ENCODE measurements at regions not wholly inside any gene's neighbourhood (a gene's known extent, or its start where the extent isn't known, plus 50 kb on each side); places are given as distances from the start of the nearest gene placed in this dataset.

GRCh38 chr9:27870404-27870803 lies 297.1 kb upstream of the C9orf72 start:
- H3K27ac ChIP-seq, result no peak overlapping the region
- no peak for TF ChIP-seq ZFX (IDR thresholded peaks at IDR 0.05)
- TF ChIP-seq CTCF (conservative IDR thresholded peaks at IDR 0.05), result no peak

GRCh38 chr9:27880156-27880555 lies 306.9 kb upstream of the C9orf72 start:
- TF ChIP-seq ZFX (IDR thresholded peaks at IDR 0.05), result no peak
- TF ChIP-seq CTCF (conservative IDR thresholded peaks at IDR 0.05), result no peak
- H3K27ac ChIP-seq, result no peak overlapping the region

- TF ChIP-seq CTCF (conservative IDR thresholded peaks at IDR 0.05) (no peak), ZFX (IDR thresholded peaks at IDR 0.05) (no peak)
- no peak overlapping the region for H3K27ac ChIP-seq
Measured at GRCh38 chr9:27880635-27881034, 307.4 kb upstream of the C9orf72 start.

- no peak for TF ChIP-seq ZFX (IDR thresholded peaks at IDR 0.05)
- peak; percentile 92 for TF ChIP-seq CTCF (conservative IDR thresholded peaks at IDR 0.05)
- H3K27ac ChIP-seq, result no peak overlapping the region
Measured at GRCh38 chr9:27888661-27889295, 315.5 kb upstream of the C9orf72 start.

GRCh38 chr9:27924502-27924901 lies 351.2 kb upstream of the C9orf72 start:
- H3K27ac ChIP-seq, result no peak overlapping the region
- TF ChIP-seq ZFX (IDR thresholded peaks at IDR 0.05) (no peak), CTCF (conservative IDR thresholded peaks at IDR 0.05) (no peak)

- no peak for TF ChIP-seq CTCF (conservative IDR thresholded peaks at IDR 0.05)
- no peak overlapping the region for H3K27ac ChIP-seq
Measured at GRCh38 chr9:27925815-27926214, 352.5 kb upstream of the C9orf72 start.

GRCh38 chr9:27929841-27930240 lies 356.6 kb upstream of the C9orf72 start:
- no peak overlapping the region for H3K27ac ChIP-seq
- TF ChIP-seq ZFX (IDR thresholded peaks at IDR 0.05) (no peak), CTCF (conservative IDR thresholded peaks at IDR 0.05) (no peak)

Data from C4-2B (cell line).